Frontal cortex (tissue), 3 donors: ENCODE measurements at regions not wholly inside any gene's neighbourhood (a gene's known extent, or its start where the extent isn't known, plus 50 kb on each side); places are given as distances from the start of the nearest gene placed in this dataset.

Experiments
- DNase-seq, 2 donors: peaks; one replicate each; pipeline ENCODE4 v3.0.0; 2012; ENCODE audit warnings: low spot score in 2 of 2
- FAIRE-seq: peaks from 2 replicates; lab custom pipeline; 2012; peaks lifted over from hg19 to GRCh38; lab: Jason Lieb, UNC
- donor health status: control.
- donor health status: control.
- donor health status: control.

DNA sequence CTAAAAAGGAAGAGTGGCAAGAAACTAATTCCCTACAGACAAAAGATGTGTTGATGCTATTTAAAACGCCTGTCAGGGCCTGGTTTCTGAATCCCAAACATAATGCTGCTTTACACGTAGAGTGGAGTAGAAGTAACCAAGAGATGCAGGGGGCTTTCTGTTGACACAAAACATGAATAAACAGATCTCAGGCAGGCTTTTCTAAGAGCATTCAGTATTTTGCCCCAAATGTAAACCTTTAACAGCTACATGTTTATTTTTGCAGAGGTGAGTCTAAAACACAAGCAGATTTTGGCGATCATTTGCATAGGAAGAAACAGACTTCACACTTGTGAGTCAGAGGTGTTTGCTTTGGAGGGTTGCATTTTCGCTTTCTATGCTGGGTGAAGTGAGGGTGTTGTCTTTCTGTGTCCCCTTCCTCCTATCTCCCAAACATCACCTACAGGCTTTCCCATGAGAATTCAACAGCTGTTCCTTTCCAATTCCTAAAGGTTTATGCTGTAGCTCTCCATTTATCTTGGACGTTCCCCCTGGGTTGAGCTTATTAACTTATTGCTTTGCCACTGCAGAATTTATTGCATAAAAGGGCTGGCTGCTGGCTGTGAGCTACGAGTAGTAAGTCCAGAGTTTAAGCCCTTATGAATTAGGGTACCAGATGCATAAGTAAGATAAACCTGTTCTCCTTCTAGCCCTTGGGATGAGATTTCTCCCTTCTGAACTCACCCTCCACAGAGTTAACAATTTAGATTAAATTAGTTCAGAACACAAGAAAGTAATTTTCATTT lies 156.7 kb downstream of the DIPK2A start:
- FAIRE-seq, result no peak
- no peak for DNase-seq

DNA sequence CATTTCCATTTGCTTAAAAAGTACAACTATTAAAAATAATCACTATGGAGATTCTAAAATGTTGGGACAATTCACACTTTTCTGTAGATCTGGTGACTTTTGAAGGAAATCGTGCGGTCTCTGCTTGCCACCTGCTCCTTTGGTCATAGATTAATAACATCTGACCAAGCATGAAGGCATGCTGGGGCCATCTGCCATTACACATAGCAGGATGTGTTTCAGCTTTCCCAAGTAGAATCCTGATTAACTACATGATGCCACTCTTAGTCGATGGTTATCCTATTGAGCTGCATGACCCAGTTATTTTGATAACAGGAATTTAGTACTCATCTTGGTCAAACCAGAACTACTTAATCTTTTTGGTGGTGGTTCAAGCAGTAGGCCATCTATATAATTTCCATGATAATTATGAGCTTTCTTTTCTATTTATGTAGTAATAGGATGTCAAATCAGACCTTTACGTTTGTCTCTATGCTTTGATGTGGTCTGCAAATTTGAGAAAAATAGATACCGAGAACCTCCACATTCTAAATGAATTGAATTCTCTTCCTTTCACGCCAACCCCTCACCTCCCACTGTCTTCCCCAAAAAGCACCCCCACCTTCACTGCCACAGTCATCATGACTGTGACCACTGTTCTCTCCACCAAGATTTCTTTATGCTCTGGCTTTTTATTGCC lies 158.1 kb downstream of the DIPK2A start:
- no peak for FAIRE-seq
- DNase-seq, result no peak

DNA sequence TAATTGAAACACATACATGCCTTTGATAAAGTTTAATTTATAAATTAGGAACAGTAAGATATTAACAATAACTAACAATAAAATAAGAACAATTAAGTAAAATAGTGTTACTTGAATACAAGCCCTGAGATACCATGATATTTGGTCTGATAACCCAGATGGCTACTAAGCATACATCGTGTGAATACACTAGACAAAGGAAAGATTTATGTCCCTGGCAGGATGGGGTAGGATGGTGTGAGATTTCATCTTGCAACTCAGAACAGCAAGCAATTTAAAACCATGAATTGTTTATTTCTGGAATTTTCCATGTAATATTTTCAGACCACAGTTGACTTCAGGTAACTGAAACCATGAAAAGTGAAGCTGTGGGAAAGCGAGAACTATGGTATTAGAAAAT lies 169.5 kb downstream of the DIPK2A start:
- no peak for DNase-seq
- FAIRE-seq, result no peak

DNA sequence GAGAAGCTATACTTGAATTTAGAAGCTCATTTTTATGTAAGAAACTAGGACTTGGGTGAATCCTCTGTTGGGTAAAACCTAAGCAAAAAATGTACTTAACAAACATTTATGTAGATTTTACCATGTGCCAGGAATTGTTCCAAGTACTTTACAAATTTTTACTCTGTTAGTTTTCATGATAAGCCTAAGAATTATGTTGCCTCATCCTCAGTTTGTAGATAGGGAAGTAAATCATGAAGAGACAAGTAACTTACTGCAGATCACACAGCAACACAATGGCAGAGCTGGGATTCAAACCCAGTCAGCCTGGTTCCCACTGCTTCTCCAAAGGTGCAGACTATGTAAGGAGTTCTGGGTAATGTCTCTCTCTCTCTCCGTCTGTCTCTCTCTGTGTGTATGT lies 169.9 kb downstream of the DIPK2A start:
- DNase-seq, result no peak
- FAIRE-seq, result no peak

DNA sequence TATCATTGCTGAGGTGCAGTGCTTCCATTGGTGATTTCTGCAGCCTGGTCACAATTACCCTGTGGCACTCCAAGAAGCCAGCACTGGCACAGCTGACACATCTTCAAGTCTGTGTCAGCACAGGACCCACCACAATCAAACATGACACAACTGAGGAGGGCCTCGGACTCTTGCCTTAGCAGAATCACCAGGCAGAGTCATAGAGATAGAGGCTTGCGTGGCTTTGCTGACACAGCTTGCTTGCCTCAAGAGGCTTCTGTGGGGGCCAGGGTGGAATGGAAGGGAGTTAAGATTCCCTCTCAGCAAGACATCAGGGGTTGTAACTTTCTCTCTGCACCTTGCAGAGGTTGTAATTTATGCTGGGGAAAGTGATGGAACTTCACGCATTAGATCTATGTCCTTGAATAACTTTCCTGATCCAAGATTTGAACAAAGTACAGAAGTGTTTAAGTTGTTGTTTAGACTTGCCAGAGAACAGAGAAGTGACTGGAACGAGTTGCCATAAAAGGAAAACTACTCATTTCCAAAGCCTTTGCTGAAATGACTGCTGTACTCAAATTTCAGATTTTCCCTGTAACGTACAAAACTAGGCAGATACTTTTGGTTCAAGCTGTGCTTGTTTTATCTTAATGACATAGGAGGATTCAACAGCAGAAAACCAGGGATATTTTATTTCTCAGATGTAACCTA lies 170.7 kb downstream of the DIPK2A start:
- FAIRE-seq (no peak), DNase-seq (no peak)

DNA sequence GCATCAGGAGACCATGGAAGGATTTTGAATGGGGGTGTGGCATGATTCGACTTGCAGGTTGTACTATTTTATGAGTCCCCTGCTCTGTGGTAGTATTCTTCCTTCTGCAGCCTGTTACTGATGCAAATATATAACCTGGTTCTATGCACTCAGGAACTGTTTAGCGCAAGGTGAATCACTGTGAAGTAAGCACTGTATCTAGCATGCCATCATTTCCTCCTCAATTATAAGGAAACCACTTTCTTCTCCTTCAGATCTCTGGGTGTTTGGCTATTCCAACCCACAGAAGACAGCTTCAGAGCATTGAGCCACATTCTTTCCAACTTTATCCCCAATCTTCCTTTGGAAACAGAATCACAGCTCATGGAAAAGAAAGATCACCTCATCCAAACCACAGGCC lies 176.7 kb downstream of the DIPK2A start:
- no peak for FAIRE-seq
- DNase-seq, result no peak

DNA sequence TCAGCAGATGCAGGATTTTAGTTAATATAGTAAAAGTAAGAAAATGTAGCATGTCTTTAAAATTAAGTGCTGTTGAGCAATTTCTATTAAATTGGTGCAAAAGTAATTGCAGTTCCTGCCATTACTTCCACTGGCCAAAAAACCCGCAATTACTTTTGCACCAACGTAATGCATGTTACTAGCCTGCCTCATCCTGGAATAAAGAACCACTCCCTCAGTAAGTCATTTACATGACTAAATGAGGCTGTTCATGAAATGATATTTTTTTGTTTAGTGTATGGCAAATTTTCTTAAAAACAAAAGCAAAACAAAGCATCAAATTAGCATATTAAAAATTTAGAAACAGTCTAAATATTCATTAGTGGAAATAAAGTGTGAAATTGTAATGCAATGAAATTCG lies 180.4 kb downstream of the DIPK2A start:
- FAIRE-seq, result no peak
- no peak for DNase-seq

DNA sequence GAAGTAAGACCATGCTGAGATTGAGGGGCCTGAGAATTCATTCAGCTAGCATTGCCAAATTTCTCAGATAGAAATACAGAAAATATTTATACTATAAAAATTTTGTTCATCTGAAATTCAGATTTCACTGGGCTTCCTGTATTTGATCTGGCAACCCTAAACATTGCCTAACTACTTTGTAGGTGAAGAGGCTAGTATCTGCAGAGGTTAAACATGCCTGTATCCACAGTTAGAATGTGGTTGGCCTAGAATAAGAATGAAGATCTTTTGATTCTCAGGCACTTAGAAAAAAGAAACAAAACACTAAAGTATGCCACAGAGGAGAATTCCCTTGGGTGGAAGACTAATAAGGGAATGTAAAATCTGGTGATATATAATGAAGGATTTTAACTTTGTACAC lies 189.0 kb downstream of the DIPK2A start:
- no peak for DNase-seq
- no peak for FAIRE-seq

DNA sequence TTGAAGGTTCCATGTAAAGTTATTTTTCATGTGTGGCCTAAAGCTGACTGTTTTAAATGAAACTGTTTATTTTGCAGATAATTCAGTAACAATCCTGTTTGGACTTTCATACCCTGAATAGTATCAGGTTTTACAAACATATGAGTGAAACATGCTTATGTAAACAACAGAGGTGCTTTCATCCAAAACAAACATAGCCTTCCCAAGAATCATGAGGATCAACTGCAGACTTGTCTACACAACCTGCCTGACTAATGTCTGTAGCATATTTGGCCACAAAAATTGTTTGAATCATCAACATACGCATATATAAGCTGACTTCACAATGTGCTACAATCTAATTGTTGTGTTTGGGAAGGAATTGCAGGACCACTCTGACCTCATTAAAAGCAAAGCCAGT lies 190.4 kb downstream of the DIPK2A start:
- DNase-seq (no peak), FAIRE-seq (no peak)

DNA sequence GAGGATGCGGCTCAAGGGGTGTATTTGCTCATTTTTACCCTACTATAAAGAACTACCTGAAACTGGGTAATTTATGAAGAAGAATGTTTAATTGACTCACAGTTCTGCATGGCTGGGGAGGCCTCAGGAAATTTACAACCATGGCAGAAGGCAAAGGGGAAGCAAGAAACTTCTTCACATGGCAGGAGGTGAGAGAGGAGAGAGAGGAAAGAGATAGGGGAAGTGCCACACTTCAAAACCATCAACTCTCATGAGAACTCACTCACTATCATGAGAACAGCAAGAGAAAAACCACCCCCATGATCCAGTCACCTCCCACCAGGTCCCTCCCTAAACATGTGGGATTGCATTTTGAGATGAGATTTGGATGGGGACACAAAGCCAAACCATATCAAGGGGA lies 192.7 kb downstream of the DIPK2A start:
- FAIRE-seq, result no peak

DNA sequence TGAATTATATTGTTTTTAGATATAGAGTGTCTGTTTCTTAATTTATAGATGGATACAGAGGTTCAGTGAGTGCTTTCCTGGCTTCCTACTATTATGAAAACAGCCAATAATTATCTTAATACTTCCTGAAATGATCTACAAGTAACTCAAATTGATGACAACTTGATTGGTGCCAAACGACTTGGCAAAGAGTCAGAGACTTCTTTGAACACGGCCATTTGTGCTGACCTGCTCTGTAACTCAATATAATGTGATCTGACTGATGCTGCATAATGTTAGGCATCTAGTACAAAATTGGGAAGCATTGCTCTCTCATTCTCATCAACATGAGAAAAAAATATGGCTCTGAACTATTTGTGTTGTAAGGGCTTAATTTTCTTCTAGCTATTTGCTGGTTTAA lies 193.9 kb downstream of the DIPK2A start:
- FAIRE-seq (no peak), DNase-seq (no peak)

More for the DNA sequence above, 192.7 kb downstream of the DIPK2A start:
- DNase-seq, result no peak

DNA sequence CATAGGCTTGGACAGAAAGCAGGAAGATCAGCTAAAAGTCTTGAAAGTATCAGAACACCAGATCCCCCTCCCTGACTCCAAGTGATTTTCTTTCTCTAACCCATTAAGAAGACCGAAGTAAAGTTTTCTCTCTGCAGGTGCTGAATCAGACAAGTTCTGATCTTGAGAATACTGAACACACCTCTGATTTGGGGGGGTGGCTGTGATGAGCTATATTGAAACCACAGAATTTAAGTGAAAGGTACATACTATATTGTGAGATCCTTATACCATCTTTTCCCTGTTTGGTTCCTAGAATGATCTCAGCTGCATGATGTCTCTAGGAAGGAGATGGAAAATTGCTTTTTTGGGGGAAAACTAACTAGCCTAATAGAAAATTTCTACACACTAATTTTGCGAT lies 196.0 kb downstream of the DIPK2A start:
- FAIRE-seq (no peak), DNase-seq (no peak)

DNA sequence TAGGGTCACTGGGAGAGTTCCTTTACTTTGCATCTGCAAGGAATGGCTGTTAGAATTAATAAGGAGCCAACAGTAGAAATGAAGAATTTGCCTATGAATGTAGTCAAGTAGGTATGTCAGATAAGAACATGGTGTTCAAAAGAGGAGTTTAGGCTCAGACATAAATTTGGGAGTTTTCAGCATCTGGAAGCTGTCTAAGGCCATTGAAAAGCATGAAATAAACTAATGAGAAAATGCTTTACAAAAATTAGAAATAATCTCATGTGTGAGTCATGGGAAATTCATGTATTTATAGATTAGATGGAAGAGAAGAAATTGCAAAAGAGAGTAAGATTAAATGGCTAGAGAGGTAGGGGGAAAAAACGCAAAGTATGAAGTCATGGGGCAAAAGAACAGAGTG lies 201.9 kb downstream of the DIPK2A start:
- FAIRE-seq, result no peak
- no peak for DNase-seq

DNA sequence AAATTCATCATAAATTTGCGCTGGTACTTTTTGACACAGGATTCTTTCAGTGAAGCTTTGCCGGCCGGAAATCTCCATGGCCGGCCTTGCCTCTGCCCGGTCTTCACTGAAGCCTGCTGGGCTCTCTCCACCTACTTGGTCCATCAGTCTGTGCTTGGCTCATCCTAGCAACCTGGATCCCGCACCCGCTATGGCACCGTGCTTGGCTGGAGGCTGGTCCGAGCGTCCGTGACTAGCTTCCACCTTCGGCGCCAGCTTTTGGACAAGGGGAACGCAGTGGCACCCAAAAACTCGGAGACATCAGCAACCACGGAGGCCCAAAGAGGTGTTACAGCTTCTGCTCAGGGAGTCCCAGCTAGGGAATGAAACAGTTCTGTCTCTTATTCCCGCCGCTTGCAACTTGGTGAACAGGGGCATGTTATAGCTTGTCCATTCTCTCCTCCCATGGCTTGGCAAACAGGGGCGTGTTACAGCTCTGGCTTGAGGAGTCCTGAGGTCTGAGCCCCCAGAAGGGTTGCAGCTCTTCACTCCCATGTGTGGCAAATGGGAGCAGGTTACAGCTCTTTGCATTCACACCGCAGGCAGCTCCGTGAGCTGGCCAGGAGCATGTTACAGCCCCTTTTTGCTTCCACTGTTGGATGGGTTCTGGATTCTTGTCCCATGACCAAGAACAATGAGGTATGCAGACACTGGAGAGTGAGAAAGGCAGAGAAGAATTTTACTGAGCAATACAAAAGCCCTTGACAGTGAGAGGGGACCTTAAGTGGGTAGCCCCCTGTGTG lies 204.2 kb downstream of the DIPK2A start:
- FAIRE-seq (no peak), DNase-seq (no peak)

DNA sequence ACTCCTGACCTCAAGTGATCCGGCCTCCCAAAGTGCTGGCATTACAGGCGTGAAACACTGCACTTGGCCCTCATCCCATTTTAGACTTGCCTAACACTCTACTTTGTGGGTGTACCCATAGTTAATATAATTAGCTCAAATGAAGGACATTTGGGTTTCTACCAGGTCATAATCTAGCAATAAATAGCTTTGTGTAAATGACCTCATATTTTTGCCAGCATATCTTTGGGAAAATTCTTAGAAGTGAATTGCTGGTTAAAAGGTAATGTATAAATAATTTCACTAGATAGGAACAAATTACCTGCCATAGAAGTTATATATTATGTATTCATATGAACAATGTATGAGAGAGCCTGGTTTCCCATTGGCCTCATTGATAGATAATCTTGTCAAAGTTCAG lies 206.0 kb downstream of the DIPK2A start:
- DNase-seq (no peak), FAIRE-seq (no peak)

DNA sequence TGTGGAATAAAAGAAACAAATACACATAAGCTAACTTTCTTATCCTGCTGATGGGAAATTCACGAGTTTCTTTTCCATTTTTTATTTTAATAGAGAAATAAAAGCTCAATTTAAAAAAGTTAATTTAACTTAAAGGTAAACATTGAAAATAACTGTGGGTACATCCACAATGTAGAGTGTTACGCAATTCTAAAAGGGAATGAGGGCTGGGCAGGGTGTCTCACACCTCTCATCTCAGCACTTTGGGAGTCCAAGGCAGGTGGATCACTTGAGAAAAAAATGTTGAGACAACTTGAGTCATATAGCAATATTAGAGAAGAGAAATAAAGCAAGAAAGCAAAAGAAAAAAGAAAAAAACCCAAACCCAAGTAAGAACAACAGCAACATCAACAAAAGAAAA lies 207.0 kb downstream of the DIPK2A start:
- DNase-seq (no peak), FAIRE-seq (no peak)

DNA sequence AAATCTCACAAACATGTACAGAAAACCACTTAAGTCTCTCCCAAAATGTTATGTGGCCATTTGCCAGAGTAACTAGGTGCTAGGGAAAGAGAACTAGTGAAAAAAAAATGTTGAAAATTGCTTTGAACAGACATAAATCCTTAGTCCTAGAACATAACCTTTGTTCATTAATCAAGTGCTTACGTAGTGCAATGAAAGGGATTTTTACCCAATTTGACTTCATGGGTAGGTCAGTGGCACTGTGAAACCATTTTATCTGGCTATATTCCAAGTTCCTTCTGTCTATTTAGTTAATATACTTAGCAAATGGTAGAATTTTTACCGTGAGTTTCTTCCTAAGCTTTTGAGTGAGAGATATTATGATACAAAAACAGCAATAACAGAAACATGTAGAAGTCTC lies 209.4 kb downstream of the DIPK2A start:
- DNase-seq (no peak), FAIRE-seq (no peak)

DNA sequence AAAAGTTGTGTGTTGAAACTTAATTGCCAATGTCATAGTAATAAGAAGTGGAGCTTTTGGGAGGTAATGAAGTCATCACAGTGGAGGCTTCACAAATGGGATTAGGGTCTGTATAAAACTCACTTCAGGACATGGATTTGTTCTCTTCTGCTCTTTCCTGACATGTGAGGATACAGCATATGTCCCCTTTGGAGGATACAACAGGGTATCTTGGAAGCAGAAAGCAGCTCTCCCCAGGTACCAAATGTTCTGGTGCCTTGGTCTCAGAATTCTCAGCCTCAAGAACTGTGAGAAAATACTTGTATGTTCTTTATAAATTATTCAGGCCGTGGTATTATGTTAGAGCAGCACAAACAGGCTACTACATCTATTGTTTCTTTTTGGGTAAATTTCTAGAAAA lies 210.9 kb downstream of the DIPK2A start:
- DNase-seq, result no peak
- no peak for FAIRE-seq

DNA sequence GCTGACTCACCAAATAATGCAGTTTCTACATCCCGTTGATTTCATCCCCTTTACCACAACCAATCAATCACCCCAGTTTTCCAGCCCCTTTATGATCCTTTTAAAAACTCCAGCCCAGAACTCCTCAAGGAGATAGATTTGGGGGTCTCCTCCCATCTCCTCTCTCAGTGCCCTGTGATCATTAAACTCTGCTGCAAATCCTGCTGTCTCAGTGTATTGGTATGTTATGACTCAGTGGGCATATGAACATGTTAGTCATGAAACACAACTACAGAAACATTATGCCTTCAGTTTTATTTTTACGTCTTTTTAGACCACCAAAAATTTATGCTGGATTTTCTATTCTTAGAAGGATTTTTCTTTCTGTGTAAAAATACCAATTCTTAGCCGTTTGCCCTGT lies 213.7 kb downstream of the DIPK2A start:
- FAIRE-seq, result no peak
- no peak for DNase-seq

DNA sequence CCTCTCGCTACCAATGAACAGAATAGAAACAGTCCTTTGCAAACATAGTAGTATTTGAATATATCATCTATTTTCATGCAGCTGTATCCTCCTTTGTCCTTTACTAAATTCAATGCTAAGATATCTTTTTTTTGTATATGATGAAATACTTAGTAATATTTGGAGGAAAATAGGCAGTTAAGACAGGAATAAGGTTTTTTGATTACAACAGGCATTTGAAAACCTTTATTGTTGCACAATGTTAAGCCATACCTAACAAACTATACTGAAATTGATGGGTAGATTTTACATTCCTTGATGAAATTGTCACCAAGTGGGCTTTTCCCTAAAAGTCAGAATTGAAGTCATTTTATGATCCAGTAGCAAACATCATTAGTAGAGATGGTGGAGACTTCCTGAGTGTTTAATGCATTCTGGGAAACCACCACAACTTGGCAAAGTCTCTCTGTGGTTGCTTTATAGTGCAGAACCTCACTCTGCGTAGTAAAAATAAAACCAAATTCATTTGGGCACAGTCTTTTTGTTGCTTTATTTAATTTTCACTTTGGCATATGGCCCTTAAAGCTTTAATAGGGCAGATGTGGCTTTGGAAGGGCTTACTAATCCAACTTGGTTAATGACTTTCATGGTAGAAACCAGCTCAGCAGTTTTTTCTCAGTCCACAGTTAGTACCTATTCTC lies 216.0 kb downstream of the DIPK2A start:
- FAIRE-seq, result no peak
- DNase-seq, result no peak
